HG03097 (cell line): ENCODE measurements at regions not wholly inside any gene's neighbourhood (a gene's known extent, or its start where the extent isn't known, plus 50 kb on each side); places are given as distances from the start of the nearest gene placed in this dataset.

Experiments
- ATAC-seq: cut with Tn5 transposase; IDR thresholded peaks from one replicate; pipeline ENCODE4 v1.9.1; 2021; ENCODE audit not compliant: unreplicated experiment, low FRiP score

DNA sequence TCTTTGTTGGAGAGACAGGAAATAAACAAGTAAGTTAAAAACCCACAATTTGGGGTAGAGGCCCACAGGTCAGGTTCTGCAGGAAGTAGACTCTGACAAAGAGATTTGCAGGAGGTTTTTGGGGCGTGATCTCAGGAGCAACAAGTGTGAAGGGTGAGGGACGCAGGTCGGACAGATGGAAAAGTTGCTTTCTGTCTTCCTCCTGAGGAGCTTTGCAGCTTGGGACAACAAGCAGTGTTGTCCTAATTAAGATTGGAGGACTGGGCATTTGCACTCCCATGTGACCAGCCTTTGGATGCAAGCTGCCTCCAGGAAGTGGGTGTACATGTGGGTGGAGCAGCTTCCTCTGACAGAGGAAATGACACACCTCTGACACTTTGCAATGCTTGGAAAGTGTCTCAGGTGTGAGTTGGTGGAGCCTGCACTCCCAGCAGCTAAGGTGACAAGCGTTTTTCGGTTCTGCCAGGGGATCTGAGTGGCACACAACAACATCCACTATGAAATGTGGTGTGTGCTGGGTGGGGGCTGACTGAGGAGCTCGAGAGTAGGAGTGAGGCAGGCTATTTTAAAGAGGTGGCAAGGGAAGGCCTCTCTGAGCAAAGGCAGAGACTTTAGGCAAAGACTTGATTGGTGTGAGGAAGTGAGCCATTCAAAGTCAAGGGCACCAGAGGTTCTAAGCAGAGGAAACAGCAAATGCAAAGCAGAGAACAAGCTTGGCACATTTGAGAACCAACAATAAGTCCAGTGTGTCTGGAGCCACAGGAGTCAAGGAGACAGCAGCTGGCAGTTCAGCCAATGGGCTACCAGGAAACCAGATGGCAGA is 339.8 kb upstream of the GATB start:
- peak; percentile 48 for ATAC-seq

DNA sequence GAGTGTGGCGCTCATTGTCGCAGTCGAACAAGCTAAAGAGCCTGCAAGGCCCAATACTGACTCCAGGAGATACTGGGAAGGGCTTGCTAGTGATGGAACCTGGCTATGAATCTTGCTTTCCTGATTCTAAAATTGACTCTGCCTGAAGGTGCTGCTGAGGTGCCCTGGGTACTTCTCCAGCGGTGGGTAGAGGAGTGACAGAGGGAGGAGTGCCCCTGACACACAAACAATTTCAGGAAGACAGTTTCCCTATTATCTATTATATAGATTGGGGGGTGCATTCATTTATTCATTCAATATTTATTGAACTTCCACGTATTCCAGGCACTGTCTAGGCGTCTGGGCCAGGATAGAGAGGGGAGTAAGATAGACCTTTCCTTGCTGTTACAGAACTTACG is 339.2 kb upstream of the GATB start:
- no peak for ATAC-seq

DNA sequence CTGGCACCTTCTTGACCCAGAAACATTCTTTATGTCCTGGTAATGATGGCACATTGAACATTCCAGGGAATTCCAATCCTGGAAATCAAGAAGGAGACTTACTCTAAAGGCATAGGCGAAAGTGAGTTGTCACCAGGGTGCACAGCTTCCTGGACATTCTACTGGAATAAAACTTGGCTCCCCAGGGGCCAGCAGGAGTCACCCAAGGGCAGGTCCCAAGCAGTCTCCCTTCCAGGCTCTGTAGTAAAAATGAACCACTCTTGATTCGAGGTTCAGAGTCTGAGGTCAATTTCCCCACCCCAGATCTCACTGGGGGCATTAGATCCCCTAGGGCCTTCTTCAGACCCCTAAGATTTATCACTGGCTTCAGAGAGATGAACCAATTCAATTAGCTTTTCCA is 338.7 kb upstream of the GATB start:
- ATAC-seq = no peak

DNA sequence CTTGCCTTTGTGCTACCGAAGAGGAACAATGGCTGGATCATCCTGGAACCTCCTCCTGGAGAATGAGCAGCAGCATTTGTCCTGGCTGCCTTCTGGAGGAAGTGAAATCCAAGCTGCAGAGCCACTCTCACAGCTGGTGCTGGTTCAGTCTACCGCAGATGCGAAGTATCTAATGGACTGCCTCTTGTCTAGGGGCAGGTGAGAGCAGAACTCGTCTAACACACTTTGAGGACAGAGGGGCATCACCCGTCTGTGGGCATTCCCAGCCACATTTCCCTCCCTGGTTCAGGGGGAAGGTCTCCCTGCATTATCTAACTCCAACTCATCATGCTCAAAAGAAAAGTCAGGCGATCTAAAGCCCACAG is 338.2 kb upstream of the GATB start:
- ATAC-seq = no peak

DNA sequence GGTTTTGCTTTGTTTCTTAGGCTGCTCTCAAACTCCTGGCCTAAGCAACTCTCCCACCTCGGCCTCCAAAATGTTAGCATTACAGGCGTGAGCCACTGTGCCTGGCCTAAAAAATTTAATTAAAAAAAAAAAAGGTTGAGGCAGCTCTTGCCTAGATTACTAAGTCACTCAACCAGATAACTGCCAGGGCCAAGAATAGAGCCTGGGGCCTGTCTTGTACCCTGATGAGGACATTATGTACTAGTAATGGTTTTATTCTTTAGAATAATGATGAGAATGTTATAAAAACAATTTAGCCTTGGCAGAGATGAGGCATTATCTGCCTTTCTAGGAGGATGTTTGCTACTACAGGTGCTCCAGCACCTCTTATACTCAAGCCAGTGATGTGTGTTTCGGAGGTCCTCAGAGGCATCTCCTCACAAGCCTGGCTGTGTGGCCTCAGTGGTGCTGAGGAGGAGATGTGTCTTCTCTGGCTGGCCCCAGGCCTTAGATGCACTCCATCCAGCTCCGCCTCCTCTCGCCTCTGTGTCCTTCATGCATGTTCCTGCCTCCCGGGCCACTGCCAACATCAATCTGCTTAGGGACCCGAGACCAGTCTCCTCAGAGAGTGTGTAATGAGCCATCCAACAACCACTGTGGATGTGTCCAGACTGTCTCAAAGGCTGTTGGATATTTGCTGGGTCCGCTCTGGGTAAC is 337.7 kb upstream of the GATB start:
- ATAC-seq = no peak

DNA sequence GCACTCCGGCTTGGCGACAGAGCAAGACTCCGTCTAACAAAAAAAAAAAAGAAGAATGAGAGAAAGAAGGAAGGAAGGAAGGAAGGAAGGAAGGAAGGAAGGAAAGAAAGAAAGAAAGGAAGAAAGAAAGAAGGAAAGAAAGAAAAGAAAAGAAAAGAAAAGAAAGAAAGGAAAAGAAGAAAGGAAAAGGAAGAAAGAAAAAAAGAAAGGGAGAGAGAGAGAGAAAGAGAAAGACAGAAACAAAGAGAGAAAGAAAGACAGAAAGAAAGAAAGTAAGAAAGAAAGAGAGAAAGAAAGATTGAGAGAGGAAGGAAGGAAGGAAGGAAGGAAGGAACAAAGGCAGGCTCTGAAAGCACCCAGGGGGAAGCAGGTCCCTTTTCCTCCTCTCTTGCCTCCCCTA is 336.6 kb upstream of the GATB start:
- ATAC-seq = no peak

DNA sequence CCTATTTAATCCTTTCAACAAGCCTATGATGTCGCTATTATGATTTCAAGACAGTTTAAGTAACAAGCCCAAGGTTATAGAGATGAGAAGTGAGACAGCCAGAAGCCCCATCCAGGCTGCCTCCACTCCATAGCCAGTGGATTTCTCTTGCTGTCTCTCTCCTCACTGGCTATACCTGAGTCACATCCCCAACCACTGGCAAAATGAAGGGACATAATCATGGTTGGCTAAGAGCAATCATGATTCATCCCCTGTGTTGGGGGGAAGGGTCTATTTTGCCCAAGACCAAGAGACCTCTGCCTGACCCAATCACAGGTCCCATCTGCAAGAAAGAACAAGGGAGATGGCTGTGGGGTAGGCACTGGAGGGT is 334.9 kb upstream of the GATB start:
- no peak for ATAC-seq

DNA sequence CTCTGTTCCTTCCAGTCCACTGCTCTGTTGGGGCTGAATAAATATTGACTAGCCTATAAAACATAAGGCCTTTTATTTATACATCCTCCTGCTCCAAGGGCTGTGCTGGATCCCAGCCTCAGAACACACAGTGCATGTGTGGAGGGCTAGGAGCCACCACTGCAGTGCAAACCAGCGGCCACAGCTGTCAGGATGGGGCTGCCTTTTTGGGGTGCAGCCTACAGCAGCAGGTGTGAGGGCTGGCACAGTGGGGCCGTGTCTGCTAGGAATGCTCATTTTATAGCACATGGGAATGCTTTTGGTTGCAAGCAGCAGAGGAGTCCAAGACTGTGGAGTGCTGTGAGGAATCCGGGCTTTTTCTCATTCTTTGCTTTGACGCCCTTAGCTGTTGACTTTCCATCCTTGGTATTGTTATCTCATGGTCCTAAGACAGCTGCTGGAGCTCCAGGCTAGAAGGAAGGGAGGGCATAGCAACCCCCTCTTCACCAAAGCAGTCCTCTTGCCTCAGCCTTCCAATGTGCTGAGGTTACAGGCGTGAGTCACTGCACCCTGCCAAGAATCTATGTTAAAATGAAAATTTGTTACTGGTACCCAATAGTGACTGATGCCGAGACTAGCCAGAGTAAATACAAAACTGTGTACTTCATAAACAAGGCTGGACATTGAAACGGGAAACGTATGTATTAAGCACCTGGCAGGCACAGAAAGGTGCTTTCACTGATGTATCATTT is 334.3 kb upstream of the GATB start:
- no peak for ATAC-seq

DNA sequence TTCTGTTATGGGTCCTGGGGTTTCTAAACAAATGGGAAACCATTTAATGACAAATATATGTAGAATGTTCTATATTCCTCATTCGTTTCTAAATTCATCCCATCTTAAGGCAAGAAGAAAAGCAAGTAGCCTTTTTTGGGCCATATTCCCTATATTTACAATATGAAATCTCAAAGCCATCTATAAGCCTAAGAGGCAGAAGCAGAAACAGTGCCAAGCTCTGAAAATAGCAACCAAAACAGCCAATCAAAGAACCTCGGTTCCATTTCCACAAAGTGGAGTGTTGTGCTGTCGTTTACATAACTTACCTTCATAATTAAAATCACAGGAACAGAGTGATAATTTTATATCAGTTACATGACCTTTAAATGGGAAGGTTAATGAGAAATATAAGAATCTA is 330.6 kb upstream of the GATB start:
- no peak for ATAC-seq

DNA sequence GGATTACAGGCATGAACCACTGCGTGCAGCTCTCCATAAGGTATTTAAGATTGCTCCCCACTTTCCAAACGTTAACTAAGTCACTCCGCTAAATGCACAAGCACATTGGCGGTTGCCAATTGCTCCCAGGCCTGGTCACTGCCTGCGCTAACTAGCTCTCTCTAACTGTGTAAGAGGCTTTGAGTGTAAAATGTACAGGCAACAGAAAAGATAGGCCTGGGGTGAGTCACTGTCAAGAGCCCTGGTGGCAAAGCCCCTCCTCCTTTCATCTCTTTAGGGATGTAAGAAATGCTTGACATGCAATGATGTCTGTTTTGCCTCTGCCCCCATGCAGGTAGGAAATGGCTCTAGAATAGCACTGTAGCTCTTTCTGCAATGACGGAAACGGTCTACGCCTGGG is 329.7 kb upstream of the GATB start:
- no peak for ATAC-seq

DNA sequence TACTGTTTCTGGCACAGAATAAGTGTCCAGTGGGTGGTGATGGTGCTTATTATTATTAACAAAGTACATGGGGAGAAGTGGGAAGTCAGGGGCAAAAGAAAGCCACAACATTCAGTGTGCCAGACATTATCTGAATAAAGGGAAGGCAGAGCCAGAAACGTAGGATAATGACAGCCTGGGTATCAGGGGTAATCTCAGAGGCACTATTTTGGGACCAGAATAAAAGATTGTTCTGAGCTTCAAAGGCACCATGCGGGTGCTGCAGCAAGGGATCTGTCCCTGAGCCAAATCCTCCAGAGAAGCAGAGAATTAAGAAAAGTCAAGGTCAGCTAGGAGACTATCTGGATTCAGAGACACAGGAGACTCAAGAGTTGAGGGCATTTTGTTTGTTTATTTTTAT is 328.8 kb upstream of the GATB start:
- no peak for ATAC-seq

DNA sequence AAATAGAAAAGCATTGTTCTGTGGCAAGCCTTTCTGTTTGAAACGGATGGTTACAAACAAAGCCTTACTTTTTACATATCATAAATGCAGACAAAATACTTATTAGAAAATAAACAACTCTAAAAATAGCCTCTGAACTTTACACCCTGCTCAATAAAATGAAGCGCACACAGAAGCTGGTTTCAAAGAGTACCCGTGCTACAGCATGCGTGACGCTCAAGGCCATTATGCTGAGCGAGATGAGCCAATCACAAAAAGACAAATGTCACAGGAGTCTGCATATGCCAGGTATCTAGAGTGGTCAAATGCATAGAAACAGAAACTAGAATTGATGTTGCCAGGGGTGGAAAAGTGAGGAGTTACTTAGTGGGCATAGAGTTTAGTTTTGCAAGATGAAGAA is 326.5 kb upstream of the GATB start:
- no peak for ATAC-seq

DNA sequence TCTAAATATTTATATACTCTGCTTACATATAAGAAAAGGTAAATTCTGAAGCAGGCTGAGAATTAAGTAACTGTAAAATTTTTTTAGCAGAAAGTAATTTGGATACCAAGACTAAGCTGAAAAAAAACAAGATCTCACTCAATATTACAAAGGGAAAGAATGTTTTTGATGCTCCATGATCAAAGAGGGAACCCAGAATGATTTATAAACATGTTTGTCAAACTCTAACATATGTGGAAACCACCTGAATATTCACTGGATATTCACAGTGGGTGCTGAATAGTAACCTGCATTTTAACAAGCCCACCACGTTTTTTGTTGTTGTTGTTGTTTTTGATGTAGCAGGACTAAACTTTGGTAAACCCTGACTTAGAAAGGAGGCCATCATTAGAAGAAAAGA is 324.9 kb upstream of the GATB start:
- ATAC-seq = no peak

DNA sequence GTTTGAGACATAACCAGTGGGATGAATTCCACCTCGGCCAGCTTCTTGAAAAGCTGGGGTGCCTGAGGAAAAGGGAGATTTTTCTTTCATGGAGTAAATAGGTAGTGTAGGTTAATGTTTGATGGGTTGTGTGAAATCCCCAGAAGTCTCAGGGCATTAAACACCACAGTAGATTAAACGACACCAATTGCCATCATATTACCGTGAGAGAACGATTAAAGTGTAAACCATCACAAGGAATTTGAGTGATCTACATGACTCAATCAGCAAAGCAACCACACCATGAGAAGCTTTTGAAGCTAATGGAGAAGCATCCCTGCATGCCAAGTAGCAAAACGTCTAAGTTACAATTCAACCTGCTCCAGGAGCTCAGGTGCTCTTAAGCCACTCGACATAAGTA is 322.5 kb upstream of the GATB start:
- no peak for ATAC-seq

DNA sequence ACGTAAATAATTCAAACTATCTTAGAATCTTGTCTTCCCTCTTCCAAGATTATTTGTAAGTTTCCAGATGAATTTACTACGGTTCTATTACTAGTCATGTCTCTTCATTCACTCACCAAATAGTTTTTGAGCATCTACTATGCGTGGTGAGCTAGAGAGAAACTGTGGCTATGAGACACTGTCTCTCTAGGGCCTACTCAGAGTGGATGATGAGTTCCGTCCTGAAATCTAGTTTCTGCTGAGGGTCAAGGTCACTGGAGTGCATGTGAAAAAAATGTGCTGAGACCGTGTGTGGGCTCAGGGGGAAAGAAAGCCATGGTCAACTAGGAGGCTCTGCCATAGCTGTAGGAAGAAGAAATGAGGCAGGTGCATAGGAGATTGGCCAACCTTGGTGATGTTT is 320.2 kb upstream of the GATB start:
- ATAC-seq = no peak

DNA sequence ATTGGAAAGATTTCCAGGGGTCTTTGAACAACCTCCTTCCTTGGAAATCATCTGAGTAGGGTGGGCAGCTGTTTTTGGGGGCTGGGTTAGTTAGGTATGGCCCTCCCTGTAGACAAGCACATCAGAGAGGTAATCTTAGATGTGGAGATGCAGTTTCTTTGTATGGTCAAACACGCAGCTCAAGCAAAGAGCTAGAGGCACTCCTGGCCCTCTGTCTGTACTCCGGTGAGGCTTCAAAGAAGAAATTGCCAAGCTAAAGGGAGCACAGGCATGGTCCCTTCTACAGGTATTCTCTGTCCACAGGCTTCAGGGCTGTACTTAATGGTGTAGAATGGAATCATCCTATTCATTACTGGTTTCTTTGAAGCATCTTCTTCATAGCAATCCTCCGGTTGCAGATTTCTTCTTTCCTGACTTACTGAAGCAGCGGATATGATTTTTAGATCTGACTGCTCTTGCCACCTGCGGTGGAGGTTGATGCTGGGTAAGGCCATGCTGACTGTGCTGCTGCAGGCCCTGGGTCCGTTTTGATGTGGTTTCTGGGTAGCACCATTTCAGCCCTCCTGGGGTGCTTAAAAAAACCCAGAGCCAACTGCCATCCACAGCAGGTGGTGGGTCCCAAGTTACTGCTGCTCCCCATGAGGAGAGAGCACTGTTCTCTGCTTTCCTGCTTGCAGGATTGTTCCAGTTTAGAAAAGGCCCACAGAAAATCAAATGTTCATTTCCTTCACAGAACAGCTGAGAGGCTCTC is 318.9 kb upstream of the GATB start:
- no peak for ATAC-seq

DNA sequence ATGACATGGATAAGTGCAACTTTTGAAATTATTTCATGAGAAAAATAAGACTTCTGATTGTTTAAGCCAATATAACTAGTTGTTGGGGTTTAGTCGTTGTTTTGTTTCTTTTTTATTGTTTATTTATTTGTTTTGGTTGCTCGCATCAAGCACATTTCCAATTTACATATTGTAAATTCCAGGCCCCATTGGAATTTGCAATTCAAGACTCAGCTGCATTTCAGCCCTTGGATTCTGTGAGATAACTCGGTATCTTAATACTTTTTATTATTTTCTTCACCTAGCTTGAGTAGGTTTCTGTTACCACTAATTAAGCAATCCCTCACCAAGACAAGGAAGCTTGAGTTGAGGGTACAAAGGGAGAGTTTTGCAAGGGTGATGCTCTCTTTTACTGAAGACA is 318.3 kb upstream of the GATB start:
- no peak for ATAC-seq

DNA sequence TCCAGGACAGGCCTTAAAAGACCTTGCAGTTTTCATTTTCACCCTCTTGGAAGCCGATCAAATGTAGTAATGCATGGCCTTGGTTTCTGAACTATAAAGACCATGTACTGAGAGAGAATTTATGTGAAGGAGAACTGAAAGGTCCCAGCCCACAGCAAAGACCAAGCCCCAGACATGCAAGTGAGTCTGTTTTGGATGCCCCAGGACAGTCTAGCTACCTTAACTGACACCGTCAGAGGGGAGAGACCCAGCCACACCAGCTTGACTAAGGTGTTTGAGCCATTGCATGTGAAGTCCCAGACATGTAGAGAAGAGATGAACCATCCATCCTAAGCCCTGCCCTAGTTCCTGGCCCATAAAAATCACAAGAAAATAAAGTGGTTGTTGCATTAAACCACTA is 316.8 kb upstream of the GATB start:
- ATAC-seq = no peak

DNA sequence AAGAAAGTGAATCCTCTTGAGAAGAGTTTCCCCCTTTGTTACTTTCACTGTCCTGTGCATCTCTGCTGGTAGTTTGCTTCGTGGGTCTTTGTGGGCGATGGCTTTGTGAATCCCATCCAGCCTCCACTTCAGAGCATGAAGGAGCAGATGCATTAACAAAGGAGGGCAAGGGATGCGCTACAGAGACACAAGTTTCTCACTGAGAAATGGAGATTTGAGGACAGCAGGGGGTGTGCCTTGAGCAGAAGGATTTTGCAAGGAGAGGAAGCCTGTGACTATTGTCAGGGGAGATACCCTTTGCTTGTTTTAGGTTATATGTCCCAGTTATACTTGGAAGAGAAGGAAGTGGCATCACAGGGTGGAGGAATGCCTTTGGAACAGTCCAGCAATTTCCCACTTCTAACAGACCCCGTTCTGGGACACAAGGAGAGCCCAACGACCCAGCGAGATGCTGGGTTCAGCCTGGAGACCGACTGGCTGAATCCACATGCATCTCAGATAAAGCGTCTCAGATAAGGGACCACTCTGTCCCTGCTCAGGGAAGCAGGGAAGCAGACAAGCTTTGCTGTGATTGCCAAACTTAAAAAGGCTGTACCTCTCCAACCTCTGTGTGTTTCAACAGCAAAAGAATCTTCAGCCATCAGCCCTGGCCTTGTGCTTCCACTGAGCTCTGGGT is 314.6 kb upstream of the GATB start:
- no peak for ATAC-seq

DNA sequence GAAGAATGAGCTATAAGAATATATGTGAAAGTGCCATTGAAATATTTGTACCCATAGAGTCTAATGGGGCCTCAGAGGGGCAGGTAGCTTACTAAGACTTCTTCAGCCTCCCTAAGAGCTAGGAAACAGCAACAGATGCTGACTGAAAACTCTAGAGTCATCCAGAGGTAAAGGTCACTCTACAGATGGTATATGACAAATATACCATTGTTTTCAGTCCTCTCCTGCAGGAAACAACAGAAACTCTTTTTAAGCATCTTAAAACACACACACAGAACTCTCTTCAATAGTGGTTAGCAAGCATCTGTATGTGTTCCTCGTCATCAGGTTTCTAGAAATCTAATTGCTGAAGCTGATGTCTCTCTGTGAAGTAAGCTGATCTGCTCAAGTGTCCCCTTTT is 313.8 kb upstream of the GATB start:
- no peak for ATAC-seq

DNA sequence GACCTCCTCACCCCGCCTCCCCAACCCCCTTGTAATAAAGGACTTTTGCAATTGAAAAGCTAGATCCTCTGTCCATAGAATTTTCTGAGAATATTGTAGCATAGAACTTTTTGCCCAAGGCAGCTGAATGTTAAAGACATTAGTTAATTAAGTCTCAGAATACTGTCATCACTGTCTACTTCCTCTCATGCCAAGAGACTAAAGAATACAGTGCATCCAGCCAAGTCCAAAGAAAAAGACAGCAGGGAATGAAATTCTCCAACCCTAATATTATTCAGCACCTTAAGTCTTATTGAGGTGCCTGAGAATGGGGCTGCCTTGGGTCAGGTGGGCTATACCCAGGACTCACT is 313.3 kb upstream of the GATB start:
- no peak for ATAC-seq
